IMR-90 (cell line): ENCODE measurements at regions not wholly inside any gene's neighbourhood (a gene's known extent, or its start where the extent isn't known, plus 50 kb on each side); places are given as distances from the start of the nearest gene placed in this dataset.

Source experiments
- ATAC-seq: fragments of 200-7000 bp; cut with Tn5 transposase; 2 replicates; pipeline ENCODE4 v1.9.1; 2020; ENCODE audit warnings: low read depth, mild to moderate bottlenecking, moderate library complexity
- BruUV-seq: library from RNA; stranded (reverse); fragments of 400-500 nt; replicated peaks from 2 replicates; lab custom pipeline; 2021; lab: Mats Ljungman, UMichigan
- CTCF ChIA-PET: fragments of 300-600 bp; formaldehyde crosslinking; extraction: SDS; loops from one replicate; lab custom pipeline; 2021; ENCODE audit warnings: antibody characterized with exemption; lab: Yijun Ruan, JAX
- POLR2A ChIA-PET: fragments of 300-600 bp; sonication (Branson Sonifier 250); formaldehyde crosslinking; loops from one replicate; lab custom pipeline; 2022; ENCODE audit warnings: antibody characterized with exemption; ENCODE audit not compliant: unreplicated experiment; lab: Charles Lee
- DNase-seq: peaks from one replicate; pipeline ENCODE4 v3.0.0; 2013
- H2AFZ ChIP-seq: replicated peaks from 2 replicates; pipeline ENCODE3; 2013; ENCODE audit warnings: low read length, mild to moderate bottlenecking; ENCODE audit not compliant: poor library complexity
- H2AK5ac ChIP-seq: 2 replicates; pipeline ENCODE4 v1.6.1; 2013; ENCODE audit warnings: low read depth, low read length, inconsistent platforms
- H2AK9ac ChIP-seq: replicated peaks from 2 replicates; pipeline ENCODE3; 2013; ENCODE audit warnings: mild to moderate bottlenecking, low read depth, low read length, moderate library complexity; ENCODE audit not compliant: poor library complexity
- H2BK120ac ChIP-seq: 2 replicates; pipeline ENCODE4 v1.6.1; 2013; ENCODE audit warnings: low read depth, low read length, inconsistent platforms
- H2BK15ac ChIP-seq: 3 replicates; pipeline ENCODE4 v1.6.1; 2013; ENCODE audit warnings: low read depth, low read length, inconsistent platforms
- H2BK20ac ChIP-seq: 2 replicates; pipeline ENCODE4 v1.6.1; 2013; ENCODE audit warnings: low read depth, mild to moderate bottlenecking, inconsistent platforms, low read length, moderate library complexity
- H2BK5ac ChIP-seq: 2 replicates; pipeline ENCODE4 v1.6.1; 2013; ENCODE audit warnings: mild to moderate bottlenecking, low read depth, low read length, inconsistent platforms; ENCODE audit not compliant: poor library complexity, severe bottlenecking
- H3K14ac ChIP-seq: replicated peaks from 2 replicates; pipeline ENCODE4 v1.6.1; 2013; ENCODE audit warnings: low read depth, low read length, inconsistent platforms
- H3K18ac ChIP-seq: 2 replicates; pipeline ENCODE4 v1.6.1; 2013; ENCODE audit warnings: low read depth, low read length, control low read depth
- H3K23ac ChIP-seq: 2 replicates; pipeline ENCODE4 v1.6.1; 2013; ENCODE audit warnings: low read depth, low read length, inconsistent platforms
- H3K27ac ChIP-seq: 2 replicates; pipeline ENCODE4 v1.5.1; 2013; ENCODE audit warnings: mild to moderate bottlenecking, control low read depth, low read length; ENCODE audit not compliant: insufficient read depth
- H3K27me3 ChIP-seq: 2 replicates; pipeline ENCODE4 v1.6.1; 2013; ENCODE audit warnings: low read length; ENCODE audit not compliant: control insufficient read depth, insufficient read depth
- H3K36me3 ChIP-seq: 2 replicates; pipeline ENCODE4 v1.6.1; 2013; ENCODE audit warnings: low read length, mixed read lengths; ENCODE audit not compliant: control insufficient read depth, insufficient read depth
- H3K4ac ChIP-seq: 2 replicates; pipeline ENCODE4 v1.6.1; 2013; ENCODE audit warnings: low read depth, low read length, inconsistent platforms
- H3K4me1 ChIP-seq: 2 replicates; pipeline ENCODE4 v1.6.1; 2013; ENCODE audit warnings: low read length, mixed read lengths; ENCODE audit not compliant: control insufficient read depth, insufficient read depth
- H3K4me2 ChIP-seq: 2 replicates; pipeline ENCODE4 v1.6.1; 2013; ENCODE audit warnings: low read depth, mild to moderate bottlenecking, control low read depth, low read length, moderate library complexity
- H3K4me3 ChIP-seq: 2 replicates; pipeline ENCODE4 v1.5.1; 2013; ENCODE audit warnings: low read depth, mild to moderate bottlenecking, control low read depth, low read length, moderate library complexity; ENCODE audit not compliant: insufficient read depth
- H3K56ac ChIP-seq: 2 replicates; pipeline ENCODE4 v1.6.1; 2013; ENCODE audit warnings: low read length, inconsistent platforms; ENCODE audit not compliant: insufficient read depth; ENCODE audit errors: extremely low read depth
- H3K79me1 ChIP-seq, 2 experiments: 2 replicates each; pipeline ENCODE4 v1.6.1; 2013; ENCODE audit warnings: low read length in 2 of 2, inconsistent platforms in 1 of 2, low read depth in 1 of 2
- H3K9ac ChIP-seq: 2 replicates; pipeline ENCODE4 v1.6.1; 2013; ENCODE audit warnings: low read depth, low read length, control low read depth
- H3K9me1 ChIP-seq: 2 replicates; pipeline ENCODE4 v1.6.1; 2013; ENCODE audit warnings: low read length, inconsistent platforms; ENCODE audit not compliant: insufficient read depth
- H3K9me3 ChIP-seq: 2 replicates; pipeline ENCODE4 v1.6.1; 2013; ENCODE audit warnings: low read length; ENCODE audit not compliant: control insufficient read depth, insufficient read depth
- H4K20me1 ChIP-seq: 2 replicates; pipeline ENCODE4 v1.6.1; 2013; ENCODE audit warnings: low read length, inconsistent platforms; ENCODE audit not compliant: insufficient read depth
- H4K5ac ChIP-seq: 2 replicates; pipeline ENCODE4 v1.6.1; 2013; ENCODE audit warnings: mild to moderate bottlenecking, low read depth, low read length, control low read depth
- H4K8ac ChIP-seq, 2 experiments: 2 replicates each; pipeline ENCODE4 v1.6.1; 2013; ENCODE audit warnings: low read depth in 2 of 2, low read length in 2 of 2, control low read depth in 1 of 2, inconsistent platforms in 1 of 2
- H4K91ac ChIP-seq: 2 replicates; pipeline ENCODE4 v1.6.1; 2013; ENCODE audit warnings: low read depth, low read length, inconsistent platforms; ENCODE audit not compliant: insufficient read depth
- BHLHE40 ChIP-seq: fragments of 150-350 bp; IDR thresholded peaks from 2 replicates; pipeline ENCODE4 v1.6.1; 2016; ENCODE audit warnings: mild to moderate bottlenecking, low read depth, low read length
- CEBPB ChIP-seq: IDR thresholded peaks from 2 replicates; pipeline ENCODE4 v1.6.1; 2012; ENCODE audit warnings: low read depth, low read length, improper control_type of control experiment
- CHD1 ChIP-seq: IDR thresholded peaks from 2 replicates; pipeline ENCODE4 v1.6.1; 2012; ENCODE audit warnings: low read depth, low read length, improper control_type of control experiment
- SMC3 ChIP-seq: fragments of 150-350 bp; IDR thresholded peaks from 2 replicates; pipeline ENCODE4 v1.6.1; 2016; ENCODE audit warnings: low read depth, mild to moderate bottlenecking, antibody characterized with exemption, low read length, moderate library complexity
- WGBS, 2 experiments: methylation state at CpG; one replicate each; pipeline versions ENCODE4 v1.1.5 to v1.1.7; 2013; ENCODE audit warnings: missing lambda C conversion rate in 2 of 2; ENCODE audit not compliant: insufficient read length in 1 of 2; ENCODE audit errors: extremely low coverage in 2 of 2; 5-methylcytosine and 5-hydroxymethylcytosine counted together
- dilution Hi-C: fragments of 300-500 bp; cut with HindIII; formaldehyde crosslinking; loops from one replicate; pipeline ENCODE4 v1.14.3; 2018; ENCODE audit warnings: low sequenced_read_pairs; ENCODE audit not compliant: unreplicated experiment
- in situ Hi-C: fragments of 300-500 bp; cut with MboI; formaldehyde crosslinking; loops from 3 replicates; pipeline ENCODE4 v1.14.3; 2019; ENCODE audit warnings: low sequenced_read_pairs, inconsistent platforms, mixed read lengths
- intact Hi-C: fragments of 100-400 bp; cut with micrococcal nuclease; formaldehyde crosslinking; loops from 2 replicates; pipeline ENCODE4 v1.10.0; 2022
- TF ChIP-seq, protein P1 (sequence below): fragments of 150-350 bp; IDR thresholded peaks from 2 replicates; pipeline ENCODE4 v1.6.1; 2016; ENCODE audit warnings: low read depth, mild to moderate bottlenecking, low read length, moderate library complexity, borderline replicate concordance

DNA sequence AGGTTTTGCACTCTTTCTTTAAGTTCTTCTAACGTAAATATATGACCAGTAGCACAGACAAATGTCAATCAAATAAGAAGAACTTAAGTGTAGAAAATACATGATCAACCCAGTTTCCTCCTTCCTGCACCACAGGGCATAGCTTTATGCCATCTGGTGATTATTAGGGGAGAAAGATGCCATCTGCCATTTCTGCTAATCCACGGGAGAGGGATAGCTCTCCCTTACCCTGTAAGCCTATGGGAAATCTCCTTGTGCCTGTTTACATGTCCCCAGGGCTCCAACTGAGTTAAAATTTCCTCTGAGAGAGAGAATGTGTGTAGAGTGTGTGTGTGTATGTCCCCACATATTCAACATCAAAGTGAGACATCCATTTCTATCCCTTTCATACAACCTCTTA is 135.9 kb downstream of the RSL24D1 start:
- Histone ChIP-seq H4K91ac (no peak overlapping the region), H3K4ac (no peak overlapping the region), H3K4me3 (no peak overlapping the region), H4K8ac (no peak overlapping the region), H3K36me3 (no peaks in the 10 kb centered on the region), H3K4me1 (no peaks in the 10 kb centered on the region), H2BK5ac (no peak overlapping the region), H3K79me1 (no peaks in the 10 kb centered on the region), H3K4me2 (no peak overlapping the region), H3K18ac (no peak overlapping the region), H3K27me3 (no peaks in the 10 kb centered on the region), H4K20me1 (no peaks in the 10 kb centered on the region), H3K9me1 (no peaks in the 10 kb centered on the region), H2BK15ac (no peak overlapping the region), H3K9me3 (no peaks in the 10 kb centered on the region), H3K9ac (no peak overlapping the region), H2AFZ (no peak overlapping the region), H3K56ac (no peak overlapping the region), H2AK9ac (no peak overlapping the region), H3K27ac (no peak overlapping the region), H4K5ac (no peak overlapping the region), H2BK120ac (no peak overlapping the region), H2AK5ac (no peak overlapping the region), H3K23ac (no peak overlapping the region), H2BK20ac (no peak overlapping the region), H3K14ac (no peak overlapping the region)
- TF ChIP-seq SMC3 (no peak), BHLHE40 (no peak), CHD1 (no peak), CEBPB (no peak)
- TF ChIP-seq, protein P1, sequence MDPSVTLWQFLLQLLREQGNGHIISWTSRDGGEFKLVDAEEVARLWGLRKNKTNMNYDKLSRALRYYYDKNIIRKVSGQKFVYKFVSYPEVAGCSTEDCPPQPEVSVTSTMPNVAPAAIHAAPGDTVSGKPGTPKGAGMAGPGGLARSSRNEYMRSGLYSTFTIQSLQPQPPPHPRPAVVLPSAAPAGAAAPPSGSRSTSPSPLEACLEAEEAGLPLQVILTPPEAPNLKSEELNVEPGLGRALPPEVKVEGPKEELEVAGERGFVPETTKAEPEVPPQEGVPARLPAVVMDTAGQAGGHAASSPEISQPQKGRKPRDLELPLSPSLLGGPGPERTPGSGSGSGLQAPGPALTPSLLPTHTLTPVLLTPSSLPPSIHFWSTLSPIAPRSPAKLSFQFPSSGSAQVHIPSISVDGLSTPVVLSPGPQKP: no peak
- CTCF ChIA-PET: no interaction called here
- DNase-seq (no peak), ATAC-seq (no peak)
- in situ Hi-C loops (no loop called here), intact Hi-C loops (no loop called here), dilution Hi-C loops (no loop called here)
- BruUV-seq: no TSS peak
- WGBS, 2 experiments: no CpG with 5 or more reads among the region's 2 CpGs
- POLR2A ChIA-PET: no interaction called here
